Central memory CD8-positive, alpha-beta T cell (primary cell): ENCODE measurements at regions not wholly inside any gene's neighbourhood (a gene's known extent, or its start where the extent isn't known, plus 50 kb on each side); places are given as distances from the start of the nearest gene placed in this dataset.

Experiments used
- ATAC-seq: fragments of 150-1000 bp; cut with Tn5 transposase; replicated peaks from 2 replicates; pipeline ENCODE4 v1.10.0; 2022; ENCODE audit warnings: mild to moderate bottlenecking, moderate FRiP score, moderate number of reproducible peaks; ENCODE audit not compliant: poor library complexity, severe bottlenecking; ENCODE audit errors: extremely low read depth
- DNase-seq, 2 donors: peaks; one replicate each; pipeline ENCODE4 v3.0.0; 2021; ENCODE audit warnings: low spot score in 2 of 2
- H3K27ac Mint-ChIP-seq: one replicate; pipeline ENCODE4 v1.8.0; 2022; ENCODE audit warnings: low read depth, mild to moderate bottlenecking, moderate library complexity, mixed read lengths
- H3K27me3 Mint-ChIP-seq: one replicate; pipeline ENCODE4 v1.8.0; 2022; ENCODE audit warnings: mixed read lengths
- H3K36me3 Mint-ChIP-seq: one replicate; pipeline ENCODE4 v1.8.0; 2022; ENCODE audit warnings: mild to moderate bottlenecking, moderate library complexity, mixed read lengths; ENCODE audit not compliant: insufficient read depth
- H3K4me1 Mint-ChIP-seq: one replicate; pipeline ENCODE4 v1.8.0; 2022; ENCODE audit warnings: mixed read lengths
- H3K4me3 Mint-ChIP-seq: one replicate; pipeline ENCODE4 v1.8.0; 2022; ENCODE audit warnings: mild to moderate bottlenecking, moderate library complexity, mixed read lengths
- H3K9me3 Mint-ChIP-seq: one replicate; pipeline ENCODE4 v1.8.0; 2022; ENCODE audit warnings: mixed read lengths

DNA sequence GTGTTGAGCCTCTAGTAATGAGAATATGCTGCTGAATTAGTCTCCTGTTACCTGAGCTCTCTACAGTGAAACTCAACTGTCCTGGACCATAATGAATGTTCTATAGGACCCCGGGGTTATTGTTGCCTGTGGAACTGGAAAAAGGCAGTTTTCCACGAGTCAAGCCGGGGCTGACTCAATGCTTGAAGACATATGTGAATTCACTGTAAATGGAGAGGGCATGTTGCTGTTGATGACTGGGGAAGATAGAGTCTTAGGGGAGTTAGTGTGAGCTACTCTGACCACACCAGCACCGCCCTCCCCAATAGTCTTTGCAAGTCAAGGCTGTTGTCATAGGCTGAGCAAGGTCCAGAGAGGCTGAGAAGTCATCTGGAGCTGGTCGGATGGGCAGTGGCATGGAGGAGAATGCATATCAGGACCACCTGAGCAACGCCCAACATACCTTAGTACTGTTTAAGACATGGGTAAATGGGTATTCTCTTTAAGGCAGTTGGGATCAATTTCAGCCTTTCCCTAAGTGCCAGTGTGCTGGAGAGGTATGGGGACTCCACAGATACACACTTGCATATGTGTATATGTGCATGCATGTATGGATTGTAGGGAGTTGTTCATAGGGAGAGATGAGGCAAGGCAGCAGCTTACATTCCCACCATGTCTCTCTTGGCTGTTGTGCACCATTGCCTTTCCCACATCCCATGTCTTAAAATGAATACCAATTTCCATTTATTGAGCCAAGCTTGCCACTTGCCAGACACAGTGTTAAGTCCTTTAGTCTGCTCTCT lies 230.1 kb upstream of the NAV2 start:
- no peak overlapping the region for H3K4me3 Mint-ChIP-seq
- H3K9me3 Mint-ChIP-seq, result no peaks in the 10 kb centered on the region
- DNase-seq, result no peak
- H3K27me3 Mint-ChIP-seq, result peaks cover 74% of the 10 kb centered on the region
- no peaks in the 10 kb centered on the region for H3K36me3 Mint-ChIP-seq
- no peak for ATAC-seq
- H3K27ac Mint-ChIP-seq, result no peak overlapping the region
- no peaks in the 10 kb centered on the region for H3K4me1 Mint-ChIP-seq

DNA sequence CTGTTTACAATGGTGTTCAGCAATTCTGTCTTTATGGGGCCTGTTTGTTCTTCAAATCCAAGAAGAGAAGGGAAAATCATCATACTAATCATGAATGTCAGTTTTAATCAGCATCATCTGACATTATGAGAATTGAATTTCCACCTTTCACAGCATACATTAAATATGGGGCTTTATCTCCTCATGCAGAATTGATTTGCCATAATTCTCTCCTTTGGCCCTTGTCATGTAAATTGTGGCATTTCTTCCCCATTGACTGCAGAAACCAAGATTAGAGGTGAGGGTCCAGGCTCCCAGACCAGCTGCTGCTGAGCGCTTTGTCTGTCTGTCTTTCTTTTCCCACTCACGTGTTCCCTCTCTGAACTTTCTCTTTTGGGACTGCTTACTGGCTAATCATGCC lies 232.1 kb upstream of the NAV2 start:
- Mint-ChIP-seq H3K9me3 (no peaks in the 10 kb centered on the region), H3K27ac (no peak overlapping the region), H3K27me3 (peaks cover 82% of the 10 kb centered on the region), H3K36me3 (no peaks in the 10 kb centered on the region), H3K4me3 (no peak overlapping the region), H3K4me1 (no peaks in the 10 kb centered on the region)
- DNase-seq (no peak), ATAC-seq (no peak)

DNA sequence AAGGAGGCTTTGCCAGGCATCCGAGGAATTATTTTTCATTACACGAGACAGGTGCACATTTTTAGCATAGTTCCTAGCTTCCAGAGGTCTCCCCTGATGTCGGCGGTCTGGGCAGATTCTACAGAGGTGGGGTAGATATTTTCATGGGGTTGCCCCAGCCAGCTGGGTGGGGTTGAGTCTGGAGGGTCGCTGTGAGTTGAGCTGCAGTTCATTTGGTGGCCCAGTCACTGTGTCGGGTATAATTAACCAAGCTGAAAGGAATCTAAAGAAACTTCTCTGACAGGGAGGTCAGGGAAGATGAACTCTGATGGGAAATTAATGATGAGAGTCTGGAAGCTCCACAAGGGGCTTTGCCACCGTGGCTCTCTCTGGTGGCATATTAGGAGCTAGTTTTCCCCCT lies 233.7 kb upstream of the NAV2 start:
- no peak overlapping the region for H3K27ac Mint-ChIP-seq

DNA sequence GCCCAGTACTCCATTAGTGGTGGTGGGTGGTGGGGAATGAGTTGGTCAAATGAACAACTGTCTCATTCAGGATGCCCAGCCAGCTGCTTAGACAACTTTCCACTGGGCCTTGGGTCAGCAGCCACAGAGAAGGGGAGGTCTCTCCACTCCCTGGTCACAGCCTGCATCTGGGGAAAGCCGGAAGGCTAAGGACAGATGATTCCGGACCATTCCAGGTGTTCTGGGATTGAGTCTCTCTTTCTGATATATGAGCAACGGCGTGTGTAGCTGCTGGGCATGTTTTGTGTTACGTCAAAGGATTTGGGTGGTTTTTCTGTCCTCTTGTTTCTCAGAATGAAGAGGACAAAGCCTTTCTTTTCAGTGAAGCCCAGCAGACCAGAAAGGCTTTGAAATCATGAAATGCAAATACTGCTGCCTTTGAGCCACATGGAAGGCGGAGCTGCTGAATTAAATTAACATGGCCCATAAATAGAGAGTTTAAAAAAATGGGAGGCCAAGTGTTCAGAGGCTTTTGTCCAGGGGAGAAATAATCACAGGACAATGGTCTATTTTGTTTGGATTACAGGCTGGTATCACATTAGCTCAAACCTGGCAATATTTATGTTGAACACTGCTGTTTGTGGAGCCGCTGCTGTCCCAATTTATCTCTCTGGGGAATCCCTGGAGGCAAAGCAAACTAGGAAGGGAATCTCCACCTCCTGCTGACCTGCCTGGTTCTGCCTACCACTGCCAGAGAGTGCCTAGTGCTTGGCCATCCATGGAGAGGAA lies 234.4 kb upstream of the E2F8 start:
- Mint-ChIP-seq H3K4me1 (no peaks in the 10 kb centered on the region), H3K9me3 (no peaks in the 10 kb centered on the region), H3K36me3 (no peaks in the 10 kb centered on the region), H3K27me3 (peaks cover 54% of the 10 kb centered on the region), H3K27ac (no peak overlapping the region), H3K4me3 (no peak overlapping the region)
- DNase-seq (no peak), ATAC-seq (no peak)

More for the DNA sequence above, 233.7 kb upstream of the NAV2 start:
- Mint-ChIP-seq H3K36me3 (no peaks in the 10 kb centered on the region), H3K9me3 (no peaks in the 10 kb centered on the region), H3K27me3 (peaks cover 82% of the 10 kb centered on the region), H3K4me1 (no peaks in the 10 kb centered on the region), H3K4me3 (no peak overlapping the region)
- DNase-seq, result no peak
- ATAC-seq, result no peak

DNA sequence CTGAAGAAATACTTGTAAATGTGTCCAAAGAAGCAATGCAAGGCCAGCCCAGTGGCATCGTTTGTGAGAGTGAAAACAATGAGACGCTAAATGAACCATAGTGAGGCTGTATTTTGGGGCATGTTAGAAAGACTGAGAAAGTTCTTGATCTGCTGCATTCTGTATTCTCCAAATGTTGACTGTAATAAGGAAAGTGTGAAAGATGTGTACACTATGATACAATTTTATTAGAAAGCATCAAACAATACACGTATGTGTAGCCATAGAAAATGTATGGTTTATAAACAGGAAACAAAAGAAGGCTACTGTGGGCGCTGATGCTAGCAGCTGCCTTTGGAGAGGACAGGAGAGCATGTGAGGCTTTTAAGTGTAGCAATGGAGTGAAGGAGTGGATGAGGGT lies 233.5 kb upstream of the E2F8 start:
- H3K36me3 Mint-ChIP-seq, result no peaks in the 10 kb centered on the region
- no peak for ATAC-seq

DNA sequence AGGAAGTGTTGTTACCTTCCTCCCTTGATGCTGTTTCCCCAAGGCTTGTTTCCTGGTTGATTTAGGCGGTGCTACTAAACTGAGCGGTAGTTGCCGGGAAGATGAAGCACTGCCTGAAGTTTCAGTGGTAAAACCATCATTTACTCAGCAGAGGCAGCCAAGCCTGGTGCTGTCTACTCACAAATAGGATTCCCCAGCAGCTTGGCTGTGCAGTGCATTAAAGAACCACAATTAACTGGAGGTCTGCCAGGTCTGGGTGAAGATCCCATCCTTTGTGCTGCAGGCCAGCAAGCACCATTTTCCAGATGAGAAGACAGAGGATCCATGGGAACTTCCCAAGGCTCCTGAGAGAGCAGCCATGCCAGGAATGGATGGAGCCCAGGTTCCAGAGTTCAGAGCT lies 231.9 kb upstream of the E2F8 start:
- H3K9me3 Mint-ChIP-seq, result no peaks in the 10 kb centered on the region
- ATAC-seq, result no peak
- H3K36me3 Mint-ChIP-seq, result no peaks in the 10 kb centered on the region
- no peak overlapping the region for H3K4me3 Mint-ChIP-seq
- H3K4me1 Mint-ChIP-seq, result no peaks in the 10 kb centered on the region
- peaks cover 50% of the 10 kb centered on the region for H3K27me3 Mint-ChIP-seq
- H3K27ac Mint-ChIP-seq, result no peak overlapping the region
- DNase-seq, result no peak

More for the DNA sequence above, 233.5 kb upstream of the E2F8 start:
- H3K4me1 Mint-ChIP-seq, result no peaks in the 10 kb centered on the region
- no peak for DNase-seq
- H3K27ac Mint-ChIP-seq, result no peak overlapping the region
- H3K27me3 Mint-ChIP-seq, result peaks cover 62% of the 10 kb centered on the region
- H3K4me3 Mint-ChIP-seq, result no peak overlapping the region
- H3K9me3 Mint-ChIP-seq, result no peaks in the 10 kb centered on the region

DNA sequence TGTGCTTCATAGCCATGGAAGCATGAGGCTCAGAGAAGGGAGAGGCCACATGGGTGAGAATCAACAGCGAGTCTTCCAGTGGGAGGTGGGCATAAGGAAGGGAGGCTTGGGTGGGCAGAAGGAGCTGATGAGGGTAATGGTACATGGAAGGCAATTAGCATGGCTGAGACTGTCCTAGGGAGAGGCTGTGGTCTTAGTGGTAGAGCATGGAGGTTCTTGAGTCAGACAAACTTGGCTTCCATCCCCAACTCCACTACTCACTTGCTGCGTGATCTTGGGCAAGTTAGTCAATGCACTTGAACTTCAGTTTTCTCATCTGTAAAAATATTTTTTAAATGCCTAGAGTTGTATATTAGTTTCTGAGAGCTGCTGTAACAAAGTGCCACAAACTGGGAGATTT lies 227.2 kb upstream of the E2F8 start:
- no peaks in the 10 kb centered on the region for H3K36me3 Mint-ChIP-seq

DNA sequence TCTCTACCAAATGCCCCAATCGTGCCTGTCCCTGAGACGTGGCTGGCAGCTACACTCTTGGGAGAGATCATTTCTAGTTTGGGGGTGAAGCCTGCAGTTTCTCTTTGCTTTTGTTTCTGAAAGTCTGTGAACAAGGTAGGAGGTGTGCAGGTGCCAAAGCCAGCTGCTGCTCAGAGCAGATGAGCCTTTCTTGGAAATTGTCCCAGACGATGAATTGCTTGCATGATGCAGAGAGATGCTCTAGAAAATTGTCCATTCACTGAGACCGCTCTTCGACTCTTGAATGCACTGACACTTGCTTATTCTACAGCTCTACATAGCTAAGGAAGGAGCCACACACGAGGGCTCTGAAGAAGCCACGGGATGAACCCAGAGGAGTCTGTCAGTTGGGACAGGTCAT lies 225.6 kb upstream of the E2F8 start:
- DNase-seq (no peak), ATAC-seq (no peak)
- Mint-ChIP-seq H3K9me3 (no peaks in the 10 kb centered on the region), H3K27ac (no peak overlapping the region), H3K36me3 (no peaks in the 10 kb centered on the region), H3K4me1 (no peaks in the 10 kb centered on the region), H3K4me3 (no peak overlapping the region), H3K27me3 (peaks cover 19% of the 10 kb centered on the region)

More for the DNA sequence above, 227.2 kb upstream of the E2F8 start:
- Mint-ChIP-seq H3K9me3 (no peaks in the 10 kb centered on the region), H3K27me3 (peaks cover 19% of the 10 kb centered on the region), H3K4me1 (no peaks in the 10 kb centered on the region), H3K4me3 (no peak overlapping the region), H3K27ac (no peak overlapping the region)
- no peak for ATAC-seq
- DNase-seq, result no peak

DNA sequence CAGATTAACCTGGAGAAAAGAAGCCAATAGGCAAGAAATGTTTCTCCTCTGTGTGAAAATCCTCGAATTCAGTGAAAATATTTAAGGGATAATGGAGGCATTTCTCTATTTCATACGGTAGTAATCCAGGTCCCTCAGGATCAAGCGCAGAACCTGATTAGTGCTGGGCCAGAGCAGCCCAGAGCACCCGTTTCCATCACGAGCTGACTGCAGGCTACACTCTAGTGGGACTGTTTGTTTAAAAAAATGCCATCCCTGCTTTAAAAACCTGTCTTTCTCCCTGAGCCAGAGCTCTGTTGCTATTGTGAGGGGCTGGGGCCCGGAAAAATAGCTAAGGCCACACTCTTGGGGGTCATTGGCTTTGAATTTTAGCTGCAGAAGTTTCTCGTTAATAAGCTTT lies 223.2 kb upstream of the E2F8 start:
- Mint-ChIP-seq H3K27me3 (peaks cover 13% of the 10 kb centered on the region), H3K27ac (no peak overlapping the region), H3K9me3 (no peaks in the 10 kb centered on the region), H3K4me3 (no peak overlapping the region), H3K36me3 (no peaks in the 10 kb centered on the region), H3K4me1 (no peaks in the 10 kb centered on the region)
- no peak for ATAC-seq
- DNase-seq, result no peak

DNA sequence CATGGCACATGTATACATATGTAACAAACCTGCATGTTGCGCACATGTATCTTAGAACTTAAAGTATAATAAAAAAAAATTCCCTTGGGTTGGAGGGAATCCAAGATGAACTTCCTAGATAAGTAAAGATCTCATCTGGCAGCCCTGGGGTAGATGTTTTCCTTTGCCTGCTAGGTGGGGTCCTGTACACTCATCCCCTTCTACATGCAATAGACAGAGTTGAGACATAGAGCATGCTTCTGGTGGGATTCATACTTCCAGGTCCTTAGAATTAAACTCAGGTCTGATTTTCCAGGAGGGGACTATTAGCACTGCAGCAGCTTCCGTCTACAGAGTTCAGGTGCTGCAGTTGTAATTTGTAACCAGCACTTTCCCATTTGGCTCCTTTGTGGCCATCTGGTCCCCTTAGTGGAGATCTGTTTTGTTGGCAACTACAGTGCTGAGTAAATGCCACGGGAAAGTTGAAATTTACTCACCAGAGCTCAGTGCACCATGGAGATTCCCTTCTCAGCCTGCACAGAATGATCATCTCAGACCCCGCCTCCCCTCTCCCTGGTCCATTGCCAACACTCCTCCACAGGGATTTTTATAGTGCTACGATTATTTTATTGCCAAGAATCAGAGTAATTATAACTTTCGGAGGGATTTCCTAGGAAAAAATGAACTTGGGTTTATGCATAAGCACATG lies 220.1 kb upstream of the E2F8 start:
- Mint-ChIP-seq H3K4me1 (no peaks in the 10 kb centered on the region), H3K27me3 (peaks cover 25% of the 10 kb centered on the region), H3K27ac (no peak overlapping the region), H3K9me3 (no peaks in the 10 kb centered on the region), H3K4me3 (no peak overlapping the region), H3K36me3 (no peaks in the 10 kb centered on the region)
- no peak for ATAC-seq
- no peak for DNase-seq

DNA sequence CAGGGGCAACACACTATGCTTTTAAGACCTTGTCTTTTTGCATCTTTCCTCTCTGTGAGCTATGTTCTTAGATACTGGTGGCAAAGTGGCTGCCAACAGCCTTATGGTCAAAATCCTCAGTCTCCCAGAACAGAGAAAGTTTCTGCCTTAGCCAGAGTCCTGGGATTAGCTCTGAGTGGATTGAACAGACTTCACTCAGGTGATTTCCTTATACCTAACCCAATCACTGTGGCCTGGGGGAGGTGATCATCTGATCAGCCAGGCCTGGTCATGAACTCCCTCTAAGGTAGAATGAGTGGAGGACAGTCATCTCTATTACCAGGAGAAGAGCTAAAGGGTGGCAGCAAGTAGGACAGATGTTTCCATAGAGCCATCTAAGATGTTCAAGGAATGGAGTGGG lies 218.5 kb upstream of the E2F8 start:
- DNase-seq, result no peak
- Mint-ChIP-seq H3K4me1 (no peaks in the 10 kb centered on the region), H3K4me3 (no peak overlapping the region), H3K27ac (no peak overlapping the region), H3K9me3 (no peaks in the 10 kb centered on the region), H3K36me3 (no peaks in the 10 kb centered on the region), H3K27me3 (peaks cover 25% of the 10 kb centered on the region)
- ATAC-seq, result no peak

DNA sequence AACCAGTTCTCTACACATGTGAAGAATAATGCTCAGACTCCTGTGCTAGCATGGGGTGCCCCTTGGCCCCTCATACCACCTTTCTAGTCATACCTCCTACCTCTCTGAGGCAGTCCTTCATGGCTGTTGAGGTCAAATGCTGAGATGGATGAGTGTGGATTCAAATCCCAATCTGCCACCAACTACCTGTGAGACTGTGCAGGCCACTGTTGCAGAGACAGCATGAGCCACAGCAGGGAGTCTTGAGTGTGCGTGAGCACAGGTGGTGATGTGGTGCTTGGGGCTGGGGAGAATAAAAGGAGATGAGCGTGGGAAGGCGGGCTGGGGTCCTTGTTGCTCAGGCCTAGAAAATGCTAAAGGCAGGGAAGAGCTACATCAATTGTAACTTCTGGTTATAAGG lies 218.0 kb upstream of the E2F8 start:
- Mint-ChIP-seq H3K27me3 (peaks cover 25% of the 10 kb centered on the region), H3K27ac (no peak overlapping the region), H3K36me3 (no peaks in the 10 kb centered on the region), H3K4me1 (no peaks in the 10 kb centered on the region), H3K4me3 (no peak overlapping the region), H3K9me3 (no peaks in the 10 kb centered on the region)
- no peak for ATAC-seq
- no peak for DNase-seq

DNA sequence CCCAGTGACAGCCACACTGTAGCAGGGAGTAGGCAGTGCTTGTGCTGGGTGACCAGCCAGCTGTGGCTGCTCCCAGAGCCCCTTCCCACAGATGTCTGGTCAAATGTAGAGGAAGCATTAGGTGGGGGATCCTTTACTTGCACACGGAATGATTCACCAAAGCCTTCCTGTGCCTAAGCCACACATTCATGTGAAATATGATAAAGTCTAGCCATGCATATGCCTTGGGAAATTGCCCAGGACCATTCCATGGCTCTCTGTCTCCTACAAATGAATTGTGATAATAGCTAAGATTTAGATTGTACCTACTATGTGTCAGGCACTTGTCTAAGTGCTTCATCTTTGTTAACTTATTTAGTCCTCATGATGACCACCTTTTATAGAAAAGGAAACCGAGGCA lies 217.5 kb upstream of the E2F8 start:
- H3K4me3 Mint-ChIP-seq, result no peak overlapping the region
- DNase-seq, result no peak
- H3K27ac Mint-ChIP-seq, result no peak overlapping the region
- no peaks in the 10 kb centered on the region for H3K9me3 Mint-ChIP-seq
- no peaks in the 10 kb centered on the region for H3K36me3 Mint-ChIP-seq
- no peak for ATAC-seq
- no peaks in the 10 kb centered on the region for H3K4me1 Mint-ChIP-seq
- peaks cover 25% of the 10 kb centered on the region for H3K27me3 Mint-ChIP-seq
